Breast epithelium (tissue), 4 donors: ENCODE measurements at regions not wholly inside any gene's neighbourhood (a gene's known extent, or its start where the extent isn't known, plus 50 kb on each side); places are given as distances from the start of the nearest gene placed in this dataset.

Source experiments
- DNase-seq, 2 donors: peaks; one replicate each; pipeline ENCODE4 v3.0.0-alpha.2; 2019; ENCODE audit warnings: low spot score in 2 of 2
- H3K27ac ChIP-seq, 2 donors: fragments of 200-600 bp; sonication (generic) in 1 of 2; one replicate each; pipeline ENCODE4 v1.5.1; 2016 to 2019; ENCODE audit warnings: mild to moderate bottlenecking in 1 of 2
- H3K27me3 ChIP-seq, 2 donors: fragments of 200-600 bp; sonication (generic) in 1 of 2; one replicate each; pipeline versions ENCODE4 v1.5.1 to v1.6.0; 2017 to 2019; ENCODE audit warnings: control low read depth in 1 of 2, mild to moderate bottlenecking in 1 of 2
- H3K36me3 ChIP-seq: fragments of 200-600 bp; one replicate; pipeline ENCODE4 v1.5.1; 2019
- H3K4me1 ChIP-seq, 2 donors: fragments of 200-600 bp; sonication (generic); one replicate each; pipeline ENCODE4 v1.5.1; 2016 to 2019; ENCODE audit warnings: control low read depth in 1 of 2
- H3K4me3 ChIP-seq, 3 donors: fragments of 200-600 bp; sonication (generic); 1 replicate in 2 of 3; 2 replicates in 1 of 3; pipeline ENCODE4 v1.5.1; 2016 to 2019; ENCODE audit warnings: mild to moderate bottlenecking in 3 of 3, moderate library complexity in 2 of 3
- H3K9me3 ChIP-seq, 2 donors: fragments of 200-600 bp; sonication (generic) in 1 of 2; one replicate each; pipeline ENCODE4 v1.5.1; 2016 to 2019; ENCODE audit warnings: control low read depth in 1 of 2
- CTCF ChIP-seq, 3 donors: fragments of 450-650 bp; IDR thresholded peaks; one replicate each; pipeline ENCODE4 v1.5.1; 2016 to 2017; ENCODE audit warnings: antibody characterized with exemption in 3 of 3, mild to moderate bottlenecking in 3 of 3, moderate library complexity in 3 of 3
- POLR2A ChIP-seq: fragments of 450-650 bp; IDR thresholded peaks from one replicate; pipeline ENCODE4 v1.6.1; 2016; ENCODE audit warnings: antibody characterized with exemption, mild to moderate bottlenecking, moderate library complexity
- POLR2AphosphoS5 ChIP-seq, 3 donors: sonication (generic); formaldehyde crosslinking; IDR thresholded peaks; one replicate each; pipeline ENCODE4 v1.6.1; 2017; ENCODE audit warnings: antibody characterized with exemption in 3 of 3
- intact Hi-C: fragments of 100-400 bp; cut with DNase I; formaldehyde crosslinking; loops from one replicate; pipeline ENCODE4 v1.15.1; 2023; ENCODE audit warnings: low total_unique reads

- H3K9me3 ChIP-seq: no peaks in the 10 kb centered on the region
Observed at GRCh38 chr4:135724421-135724820, 1522.8 kb upstream of the PABPC4L start.

GRCh38 chr4:135718019-135718418 is 1516.4 kb upstream of the PABPC4L start:
- no peaks in the 10 kb centered on the region for H3K4me1 ChIP-seq
- intact Hi-C loops: no loop called here

More at GRCh38 chr4:135724421-135724820, 1522.8 kb upstream of the PABPC4L start:
- Histone ChIP-seq H3K27ac (no peak overlapping the region), H3K27me3 (no peaks in the 10 kb centered on the region), H3K36me3 (no peaks in the 10 kb centered on the region), H3K4me3 (no peak overlapping the region), H3K4me1 (no peaks in the 10 kb centered on the region)
- intact Hi-C loops: no loop called here
- DNase-seq: no peak
- TF ChIP-seq CTCF (IDR thresholded peaks at IDR 0.05): no peak
- TF ChIP-seq POLR2A: no peak
- TF ChIP-seq POLR2AphosphoS5 (IDR thresholded peaks at IDR 0.05): no peak

GRCh38 chr4:135705343-135705742 is 1503.8 kb upstream of the PABPC4L start:
- DNase-seq: no peak
- Histone ChIP-seq H3K27me3 (no peaks in the 10 kb centered on the region), H3K27ac (no peak overlapping the region), H3K4me3 (no peak overlapping the region), H3K4me1 (no peaks in the 10 kb centered on the region), H3K9me3 (no peaks in the 10 kb centered on the region), H3K36me3 (no peaks in the 10 kb centered on the region)
- no peak for TF ChIP-seq POLR2A
- TF ChIP-seq CTCF (IDR thresholded peaks at IDR 0.05): no peak
- TF ChIP-seq POLR2AphosphoS5 (IDR thresholded peaks at IDR 0.05): no peak
- intact Hi-C loops: loop anchor here (10.0 kb wide), 1 partner anchor 681 kb away; no protein-coding TSS in a partner anchor

More at GRCh38 chr4:135718019-135718418, 1516.4 kb upstream of the PABPC4L start:
- H3K27ac ChIP-seq: no peak overlapping the region
- H3K9me3 ChIP-seq: no peaks in the 10 kb centered on the region
- H3K4me3 ChIP-seq: no peak overlapping the region
- TF ChIP-seq POLR2A (no peak), POLR2AphosphoS5 (IDR thresholded peaks at IDR 0.05) (no peak), CTCF (IDR thresholded peaks at IDR 0.05) (no peak)
- no peak for DNase-seq
- no peaks in the 10 kb centered on the region for H3K36me3 ChIP-seq
- no peaks in the 10 kb centered on the region for H3K27me3 ChIP-seq

GRCh38 chr4:135694066-135694465 is 1492.5 kb upstream of the PABPC4L start:
- H3K36me3 ChIP-seq: peaks cover 7% of the 10 kb centered on the region
- intact Hi-C loops: no loop called here
- no peak overlapping the region for H3K27ac ChIP-seq
- no peaks in the 10 kb centered on the region for H3K9me3 ChIP-seq
- no peak for DNase-seq
- no peak overlapping the region for H3K4me3 ChIP-seq
- TF ChIP-seq POLR2AphosphoS5 (IDR thresholded peaks at IDR 0.05): no peak
- TF ChIP-seq POLR2A: no peak
- no peak for TF ChIP-seq CTCF (IDR thresholded peaks at IDR 0.05)
- no peaks in the 10 kb centered on the region for H3K4me1 ChIP-seq
- H3K27me3 ChIP-seq: no peaks in the 10 kb centered on the region

GRCh38 chr4:135684001-135684400 is 1482.4 kb upstream of the PABPC4L start:
- H3K27ac ChIP-seq: no peak overlapping the region
- peaks cover 0 to 6% of the 10 kb centered on the region in 2 donors for H3K9me3 ChIP-seq
- H3K4me3 ChIP-seq: no peak overlapping the region
- DNase-seq: no peak
- no peaks in the 10 kb centered on the region for H3K27me3 ChIP-seq
- intact Hi-C loops: no loop called here
- TF ChIP-seq POLR2A (no peak), POLR2AphosphoS5 (IDR thresholded peaks at IDR 0.05) (no peak), CTCF (IDR thresholded peaks at IDR 0.05) (no peak)
- no peaks in the 10 kb centered on the region for H3K36me3 ChIP-seq
- H3K4me1 ChIP-seq: no peaks in the 10 kb centered on the region
